ENCODE measurements at regions not wholly inside any gene's neighbourhood (a gene's known extent, or its start where the extent isn't known, plus 50 kb on each side); places are given as distances from the start of the nearest gene placed in this dataset.
"Not testable (repeated sequence)": the region's sequence is repeated elsewhere in the genome, so short reads cannot be mapped to it uniquely, and the experiment has no call there.

GRCh38 chr6:131336596-131336995 lies 201.3 kb downstream of the AKAP7 start:
- no peak for DNase-seq

DNA sequence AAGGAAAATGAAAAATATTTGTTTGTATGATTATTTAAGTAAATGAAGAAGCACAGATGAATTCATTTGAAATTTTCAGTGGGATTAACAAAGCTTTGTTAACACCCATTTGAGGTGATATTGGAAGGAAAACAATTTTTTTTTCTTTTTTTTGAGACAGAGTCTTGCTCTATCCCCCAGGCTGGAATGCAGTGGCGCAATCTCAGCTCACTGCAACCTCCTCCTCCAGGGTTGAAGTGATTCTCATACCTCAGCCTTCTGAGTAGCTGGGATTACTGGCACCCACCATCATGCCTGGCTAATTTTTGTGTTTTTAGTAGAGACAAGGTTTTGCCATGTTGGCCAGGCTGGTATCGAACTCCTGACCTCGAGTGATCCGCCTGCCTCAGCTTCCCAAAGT lies 211.6 kb downstream of the AKAP7 start:
- not testable (repeated sequence) for DNase-seq

DNA sequence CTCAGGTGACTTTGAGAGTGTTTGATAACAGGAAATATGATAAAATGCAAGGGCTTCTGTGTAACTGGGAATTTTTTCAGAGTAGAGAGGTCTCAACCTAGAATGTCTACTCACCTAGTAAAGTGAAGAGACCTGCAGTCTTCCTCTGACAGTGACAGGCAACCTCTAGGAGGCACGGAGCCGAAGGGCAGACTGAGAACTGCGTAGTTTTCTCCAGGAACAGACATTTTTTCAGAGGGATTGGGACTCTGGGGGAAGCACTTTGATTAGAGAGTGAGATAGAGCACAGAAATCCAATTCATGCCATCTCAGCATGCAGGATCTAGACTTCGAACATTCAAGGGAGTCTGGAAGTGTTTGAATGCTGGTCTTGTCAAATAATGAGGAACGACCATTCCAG lies 213.3 kb downstream of the AKAP7 start:
- DNase-seq = no peak

GRCh38 chr6:131349199-131349598 lies 213.9 kb downstream of the AKAP7 start:
- DNase-seq = no peak

DNA sequence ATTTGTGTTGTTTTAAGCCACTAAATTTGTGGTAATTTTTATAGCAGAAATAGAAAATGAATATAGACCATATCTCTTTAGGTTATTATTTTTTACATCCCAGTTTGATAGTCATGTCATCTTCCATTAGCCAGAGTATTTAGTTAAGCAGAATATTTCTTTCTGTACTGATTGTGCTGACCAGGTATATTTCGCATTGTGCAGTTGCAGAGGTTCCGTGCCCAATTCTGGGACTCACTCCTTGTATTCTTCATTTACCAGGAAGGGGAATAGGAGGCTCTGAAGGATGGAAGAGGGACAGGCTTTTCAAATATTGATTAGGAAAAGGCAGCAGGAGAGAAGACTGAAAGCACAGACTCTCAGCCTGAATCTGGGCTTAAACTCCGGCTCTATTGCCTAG lies 217.8 kb downstream of the AKAP7 start:
- DNase-seq = no peak

GRCh38 chr6:131353876-131354275 lies 218.6 kb downstream of the AKAP7 start:
- no peak for DNase-seq

- no peak for DNase-seq
Observed at GRCh38 chr6:131354356-131354755, 218.7 kb upstream of the ARG1 start.

DNA sequence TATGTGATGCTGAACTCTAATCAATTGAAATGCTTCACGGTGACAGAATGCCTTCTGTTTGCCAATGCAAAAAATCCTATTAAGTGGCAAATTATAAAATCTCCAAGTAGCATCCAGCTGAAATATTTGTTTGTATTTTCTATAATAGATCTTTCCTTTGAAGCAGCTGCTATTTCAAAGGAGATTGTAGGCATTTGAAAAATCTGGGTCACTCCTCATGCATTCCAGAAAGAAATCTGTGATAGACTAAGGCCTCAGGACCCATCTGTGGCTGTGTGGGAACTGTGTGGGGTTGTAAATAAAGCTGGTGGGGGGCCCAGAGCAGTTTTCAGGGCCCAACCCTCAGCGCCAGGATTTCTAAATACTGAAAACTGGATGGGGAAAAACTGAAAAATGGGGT lies 216.9 kb upstream of the ARG1 start:
- DNase-seq = no peak

- no peak for DNase-seq
Observed at GRCh38 chr6:131357501-131357900, 215.5 kb upstream of the ARG1 start.

- DNase-seq = no peak
Observed at GRCh38 chr6:131362070-131362469, 211.0 kb upstream of the ARG1 start.

GRCh38 chr6:131362696-131363095 lies 210.3 kb upstream of the ARG1 start:
- no peak for DNase-seq

DNA sequence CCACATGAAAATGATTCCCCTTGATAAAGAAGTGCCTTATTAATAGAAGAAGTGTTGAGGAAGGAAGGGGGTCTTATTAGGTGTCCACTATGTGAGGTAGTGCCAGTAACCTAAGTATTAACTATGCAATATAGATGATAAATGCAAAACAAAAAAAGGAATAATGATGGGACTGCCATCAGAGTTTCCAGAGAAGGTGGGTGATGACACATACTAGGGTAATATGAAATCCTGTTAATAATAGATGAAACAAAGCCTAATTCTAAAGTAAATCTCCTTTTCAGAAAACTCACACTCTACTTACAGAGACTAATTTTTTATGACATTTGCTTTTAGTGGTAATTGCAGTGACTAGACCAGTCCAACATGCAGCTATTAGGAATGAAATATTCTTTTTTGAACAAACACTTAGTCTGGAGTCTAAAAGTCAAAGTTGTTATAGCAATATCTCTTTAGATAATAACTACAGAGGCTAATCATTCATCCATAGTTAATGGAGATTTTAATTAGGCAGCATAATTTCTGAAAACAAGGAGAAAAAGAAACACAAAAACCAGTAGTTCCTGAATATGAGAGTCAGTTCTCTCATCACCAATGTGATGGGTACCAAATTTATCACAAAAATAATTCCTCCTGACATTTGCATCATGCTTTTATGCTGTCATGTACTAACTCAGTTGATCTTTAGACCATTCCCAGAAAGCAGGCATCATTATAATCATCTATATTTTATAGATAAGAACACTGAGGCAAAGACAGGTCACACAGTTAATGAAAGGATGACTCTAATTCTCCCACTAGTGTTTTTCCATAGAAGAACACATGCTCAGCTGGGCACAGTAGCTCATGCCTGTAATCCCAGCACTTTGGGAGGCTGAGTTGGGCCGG lies 208.8 kb upstream of the ARG1 start:
- no peak for DNase-seq

GRCh38 chr6:131366223-131366622 lies 206.8 kb upstream of the ARG1 start:
- DNase-seq = no peak

DNA sequence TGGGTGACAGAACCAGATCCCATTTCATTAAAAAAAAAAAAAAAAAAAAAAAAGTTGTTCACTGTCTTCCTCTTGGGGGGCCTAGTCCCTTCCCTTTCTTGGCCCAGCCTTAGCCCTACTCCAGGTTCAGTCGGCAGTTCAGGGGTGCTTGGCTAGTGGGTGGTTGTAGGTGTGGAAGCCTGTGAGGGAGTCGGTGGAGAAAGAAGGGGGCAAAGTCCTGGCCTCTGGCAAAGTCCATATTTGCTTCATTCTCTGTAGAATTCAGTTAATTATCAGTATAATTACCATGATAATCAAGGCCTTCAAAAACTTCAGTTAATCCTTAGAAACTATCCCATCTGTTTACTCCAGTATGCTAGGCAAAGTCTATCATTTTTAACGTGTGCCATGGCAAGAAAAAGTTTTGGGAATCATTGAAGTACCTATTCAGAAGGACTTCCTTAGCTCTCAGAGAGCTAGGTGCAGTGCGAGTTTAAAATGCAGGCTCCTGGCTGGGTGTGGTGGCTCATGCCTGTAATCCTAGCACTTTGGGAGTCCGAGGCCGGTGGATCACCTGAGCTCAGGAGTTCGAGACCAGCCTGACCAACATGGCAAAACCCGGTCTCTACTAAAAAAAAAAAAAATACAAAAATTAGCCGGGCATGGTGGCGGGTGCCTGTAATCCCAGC lies 205.7 kb upstream of the ARG1 start:
- no peak for DNase-seq

DNA sequence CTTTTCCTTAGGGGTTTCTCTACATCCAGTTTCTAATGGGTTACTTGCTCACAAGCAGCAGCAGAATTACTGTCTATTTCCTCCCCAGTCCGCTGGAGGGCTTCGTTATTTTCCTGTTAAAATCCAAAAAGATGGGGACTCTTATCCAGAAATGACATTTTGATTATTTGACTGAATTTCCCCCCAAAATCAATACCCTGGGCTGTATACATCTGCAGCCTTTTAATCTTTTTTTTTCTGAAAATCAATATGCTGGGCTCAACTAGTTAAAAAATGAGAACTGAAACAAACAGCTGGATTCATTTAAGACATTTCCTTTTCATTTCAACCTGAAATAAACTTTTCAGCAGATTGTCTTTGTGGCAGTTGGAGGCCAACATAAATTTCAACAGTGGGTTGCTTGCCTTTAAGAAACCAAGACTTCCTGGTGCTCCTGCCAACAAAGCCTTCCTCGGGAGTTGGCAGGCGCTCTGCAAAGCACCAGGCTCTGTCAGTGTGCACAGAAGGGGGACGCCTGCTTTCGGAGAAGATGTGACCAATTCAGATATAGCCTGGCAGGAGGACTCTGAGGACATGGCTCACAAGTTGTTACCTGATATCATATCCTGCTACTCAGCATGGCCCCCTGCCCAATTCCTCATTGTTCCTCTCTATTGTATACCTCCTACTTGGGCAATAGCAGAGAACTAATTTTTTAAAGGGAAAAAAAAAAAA lies 204.7 kb upstream of the ARG1 start:
- no peak for DNase-seq

DNA sequence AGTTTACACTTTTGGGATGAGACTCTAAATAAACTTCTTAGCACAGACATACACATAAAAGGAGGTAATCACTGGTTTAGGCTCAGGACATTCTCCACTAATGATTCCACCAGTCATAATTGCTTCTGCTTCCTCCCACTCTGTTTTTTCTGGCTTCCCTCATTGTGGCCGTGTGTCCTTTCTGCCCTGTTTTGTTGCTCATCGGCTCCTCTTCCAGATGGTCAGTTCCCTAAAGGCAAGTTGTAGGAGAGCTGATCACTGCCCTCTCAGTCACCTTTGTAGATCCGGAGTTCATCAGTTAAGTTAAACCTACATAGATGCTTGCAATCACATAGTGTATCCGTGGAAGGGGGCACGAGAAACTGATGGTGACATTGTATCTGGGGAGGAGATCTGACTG lies 200.5 kb upstream of the ARG1 start:
- DNase-seq = no peak

- DNase-seq = no peak
Observed at GRCh38 chr6:131377112-131377705, 195.8 kb upstream of the ARG1 start.

GRCh38 chr6:131378874-131379273 lies 194.2 kb upstream of the ARG1 start:
- DNase-seq = no peak

DNA sequence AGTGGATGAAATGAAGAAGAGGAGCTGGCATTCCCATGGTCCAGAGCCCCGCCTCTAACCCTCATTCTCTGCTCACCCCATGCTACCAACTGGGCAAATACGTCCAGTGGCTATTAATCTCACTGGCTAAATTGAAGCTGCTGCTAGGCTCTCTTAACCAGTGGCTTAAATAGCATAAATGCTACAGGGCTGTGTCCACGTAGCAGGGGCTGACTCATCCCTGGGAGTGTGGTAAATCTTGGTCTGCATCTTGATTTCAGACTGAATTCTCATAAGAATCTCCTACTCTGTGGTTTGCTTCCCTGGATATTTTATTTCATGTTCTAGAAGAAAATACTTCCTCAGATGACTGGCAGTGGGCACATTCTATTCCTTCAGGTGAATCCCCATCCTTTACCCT lies 193.1 kb upstream of the ARG1 start:
- DNase-seq = no peak

- no peak for DNase-seq
Observed at GRCh38 chr6:131381052-131381708, 191.8 kb upstream of the ARG1 start.

DNA sequence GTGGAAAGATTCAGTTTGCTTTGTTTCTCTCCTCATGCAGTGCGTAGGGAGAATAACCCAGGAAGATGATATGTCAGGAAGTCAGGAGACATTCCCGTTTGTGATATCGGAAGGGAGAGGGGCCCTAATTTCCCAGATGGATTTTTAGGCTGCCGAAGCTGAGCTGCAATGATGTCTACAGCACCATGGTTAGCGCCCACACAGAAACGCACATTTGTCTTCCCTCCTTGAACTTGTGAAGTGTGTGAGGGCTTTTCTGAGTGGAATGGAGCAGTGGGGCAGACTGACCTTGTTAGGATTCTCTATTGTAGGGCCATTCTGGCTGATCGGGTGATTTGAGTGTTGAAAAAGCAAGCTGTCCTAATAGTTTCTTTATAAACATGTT lies 191.3 kb upstream of the ARG1 start:
- DNase-seq = no peak

DNA sequence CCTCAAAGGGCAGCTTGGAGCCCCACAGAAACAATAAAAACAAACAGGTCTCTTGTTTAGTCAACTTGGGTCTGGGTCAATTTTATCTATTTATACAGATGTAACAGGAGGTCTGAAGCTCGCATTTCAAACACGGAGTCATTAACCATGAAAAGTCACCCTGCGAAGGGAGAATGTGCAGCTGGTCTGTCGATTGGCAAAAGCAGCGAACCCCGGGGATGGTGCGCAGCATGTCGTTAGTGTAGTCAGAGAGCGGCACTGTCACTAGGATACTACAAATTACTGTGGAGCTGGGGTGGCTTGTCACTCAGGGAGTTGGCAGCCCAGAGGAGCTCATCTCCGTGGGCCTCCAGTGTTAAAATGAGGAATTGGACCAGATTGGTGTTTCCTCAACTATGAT lies 190.4 kb upstream of the ARG1 start:
- DNase-seq = no peak
